DMS153 treated with DMSO at 0.1 percent for 48 hours (cell line): ENCODE measurements at regions not wholly inside any gene's neighbourhood (a gene's known extent, or its start where the extent isn't known, plus 50 kb on each side); places are given as distances from the start of the nearest gene placed in this dataset.

Experiments used
- DNase-seq: peaks from one replicate; lab custom pipeline; 2025; ENCODE audit not compliant: unreplicated experiment; lab: John Stamatoyannopoulos, UW

- DNase-seq: no peak
These were observed 49.7 kb downstream of the KLF12 start for GRCh38 chr13:74084375-74084935.

- DNase-seq: no peak
These were observed 51.5 kb downstream of the KLF12 start for GRCh38 chr13:74082741-74083160.

- no peak for DNase-seq
These were observed 53.4 kb downstream of the KLF12 start for GRCh38 chr13:74080762-74081161.

GRCh38 chr13:74077792-74078191 lies 56.4 kb downstream of the KLF12 start:
- DNase-seq: no peak

GRCh38 chr13:74077375-74077774 lies 56.8 kb downstream of the KLF12 start:
- DNase-seq: no peak

GRCh38 chr13:74074723-74075122 lies 59.5 kb downstream of the KLF12 start:
- DNase-seq: no peak

GRCh38 chr13:74073274-74073673 lies 60.9 kb downstream of the KLF12 start:
- DNase-seq: no peak

GRCh38 chr13:74070513-74070912 lies 63.7 kb downstream of the KLF12 start:
- DNase-seq: no peak

- no peak for DNase-seq
These were observed 64.1 kb downstream of the KLF12 start for GRCh38 chr13:74070065-74070464.

- no peak for DNase-seq
These were observed 65.7 kb downstream of the KLF12 start for GRCh38 chr13:74068471-74068870.

GRCh38 chr13:74067818-74068217 lies 66.4 kb downstream of the KLF12 start:
- no peak for DNase-seq

GRCh38 chr13:74066937-74067336 lies 67.3 kb downstream of the KLF12 start:
- no peak for DNase-seq

- DNase-seq: no peak
These were observed 69.3 kb downstream of the KLF12 start for GRCh38 chr13:74064805-74065312.

- DNase-seq: no peak
These were observed 70.6 kb downstream of the KLF12 start for GRCh38 chr13:74063533-74064100.

GRCh38 chr13:74062933-74063332 lies 71.3 kb downstream of the KLF12 start:
- DNase-seq: no peak

GRCh38 chr13:74061926-74062595 lies 72.1 kb downstream of the KLF12 start:
- DNase-seq: no peak

- peak; percentile 81 for DNase-seq
These were observed 77.2 kb downstream of the KLF12 start for GRCh38 chr13:74056801-74057542.

GRCh38 chr13:74052402-74052928 lies 81.7 kb downstream of the KLF12 start:
- no peak for DNase-seq

GRCh38 chr13:74048756-74049155 lies 85.4 kb downstream of the KLF12 start:
- no peak for DNase-seq

GRCh38 chr13:74047931-74048600 lies 86.1 kb downstream of the KLF12 start:
- no peak for DNase-seq

- DNase-seq: no peak
These were observed 87.8 kb downstream of the KLF12 start for GRCh38 chr13:74046431-74046830.
